NCI-H146 treated with DMSO at 0.1 percent for 48 hours (cell line): ENCODE measurements at regions not wholly inside any gene's neighbourhood (a gene's known extent, or its start where the extent isn't known, plus 50 kb on each side); places are given as distances from the start of the nearest gene placed in this dataset.

ENCODE experiments used
- DNase-seq: peaks from one replicate; lab custom pipeline; 2025; ENCODE audit not compliant: unreplicated experiment; lab: John Stamatoyannopoulos, UW

DNA sequence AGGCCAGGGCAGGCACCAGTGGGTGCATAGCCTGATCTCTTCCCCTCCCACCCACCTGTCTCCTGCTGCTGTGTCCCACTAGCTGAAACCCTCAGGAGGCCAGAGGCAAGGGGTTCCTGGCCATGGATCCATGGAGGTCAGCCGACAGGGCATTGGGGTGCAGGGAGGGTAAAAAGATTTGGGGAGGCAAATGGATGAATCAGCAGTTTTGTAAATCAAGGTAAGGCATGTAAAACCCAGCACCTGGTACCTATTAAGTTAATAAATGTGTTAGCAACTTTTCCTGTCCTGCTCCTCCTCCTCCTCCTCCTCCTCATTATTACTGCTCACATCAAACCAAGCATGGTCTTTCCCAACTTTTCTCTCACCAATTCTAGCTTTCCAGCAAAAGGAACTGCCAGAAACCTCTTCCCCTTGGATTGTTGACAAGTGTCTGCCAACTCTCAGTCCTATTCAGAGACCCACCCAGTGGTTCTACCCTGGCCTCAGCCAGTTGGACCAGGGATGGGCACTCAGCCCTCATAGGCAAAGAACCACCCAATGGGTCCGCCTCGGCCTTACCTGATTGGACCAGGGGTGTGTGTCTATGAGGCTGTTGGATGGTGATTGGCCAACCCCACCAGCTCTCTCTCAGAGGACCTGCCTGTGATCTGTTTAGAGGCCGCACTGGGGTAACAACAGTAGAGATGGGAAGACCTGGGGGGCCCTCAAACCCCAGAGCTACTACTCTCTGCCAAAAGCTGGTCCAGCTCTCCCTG lies 155.7 kb upstream of the GSC start:
- no peak for DNase-seq

DNA sequence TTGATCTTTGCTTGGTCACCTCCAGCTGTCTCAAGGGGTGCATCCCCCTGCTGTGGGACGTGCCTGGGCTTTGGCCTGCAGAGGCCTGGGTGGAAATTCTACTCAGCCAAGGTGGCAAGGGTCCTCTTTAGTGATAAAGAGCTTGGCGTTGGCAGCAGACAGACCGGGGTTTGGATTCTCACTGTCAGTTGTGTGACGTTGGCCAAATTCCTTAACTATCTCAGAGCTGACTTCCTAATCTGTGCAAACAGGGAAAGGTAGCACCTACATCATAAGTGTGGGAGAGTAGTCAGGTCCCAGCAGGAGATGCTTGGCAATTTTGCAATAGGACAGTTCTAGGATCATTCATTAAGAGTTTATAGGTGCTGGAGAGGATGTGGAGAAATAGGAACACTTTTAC lies 154.3 kb upstream of the GSC start:
- DNase-seq = no peak

GRCh38 chr14:94923786-94924185 lies 153.9 kb upstream of the GSC start:
- DNase-seq = no peak

DNA sequence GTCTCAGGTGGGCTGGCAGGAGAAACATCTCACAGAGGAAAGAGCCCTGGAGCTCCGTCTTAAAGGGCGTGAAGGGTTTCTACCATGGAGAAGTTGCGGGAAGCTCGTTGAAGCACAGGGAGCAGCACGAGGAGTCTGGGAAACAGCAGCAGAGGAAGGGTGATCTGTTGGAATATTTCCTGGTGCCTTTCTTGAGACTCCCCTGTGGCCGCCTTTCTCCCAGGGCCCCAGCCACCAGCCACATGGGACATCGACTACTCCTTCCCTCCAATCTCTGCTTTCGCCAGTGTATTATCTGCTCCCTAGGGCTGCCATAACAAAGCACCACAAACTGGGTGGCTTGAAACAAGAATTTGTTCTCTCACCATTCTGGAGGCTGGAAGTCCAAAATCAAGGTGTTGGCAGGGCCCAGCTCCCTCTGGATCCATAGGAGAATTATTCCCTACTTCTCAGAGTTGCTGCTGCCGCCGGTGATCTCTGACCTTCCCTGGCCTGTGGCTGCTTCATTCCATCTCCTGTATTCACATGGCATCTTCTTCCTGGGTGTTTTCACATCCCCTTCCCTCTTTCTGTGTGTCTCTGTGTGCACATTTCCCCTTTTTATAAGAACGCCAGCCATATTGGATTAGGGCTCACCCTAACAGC lies 152.8 kb upstream of the GSC start:
- no peak for DNase-seq

DNA sequence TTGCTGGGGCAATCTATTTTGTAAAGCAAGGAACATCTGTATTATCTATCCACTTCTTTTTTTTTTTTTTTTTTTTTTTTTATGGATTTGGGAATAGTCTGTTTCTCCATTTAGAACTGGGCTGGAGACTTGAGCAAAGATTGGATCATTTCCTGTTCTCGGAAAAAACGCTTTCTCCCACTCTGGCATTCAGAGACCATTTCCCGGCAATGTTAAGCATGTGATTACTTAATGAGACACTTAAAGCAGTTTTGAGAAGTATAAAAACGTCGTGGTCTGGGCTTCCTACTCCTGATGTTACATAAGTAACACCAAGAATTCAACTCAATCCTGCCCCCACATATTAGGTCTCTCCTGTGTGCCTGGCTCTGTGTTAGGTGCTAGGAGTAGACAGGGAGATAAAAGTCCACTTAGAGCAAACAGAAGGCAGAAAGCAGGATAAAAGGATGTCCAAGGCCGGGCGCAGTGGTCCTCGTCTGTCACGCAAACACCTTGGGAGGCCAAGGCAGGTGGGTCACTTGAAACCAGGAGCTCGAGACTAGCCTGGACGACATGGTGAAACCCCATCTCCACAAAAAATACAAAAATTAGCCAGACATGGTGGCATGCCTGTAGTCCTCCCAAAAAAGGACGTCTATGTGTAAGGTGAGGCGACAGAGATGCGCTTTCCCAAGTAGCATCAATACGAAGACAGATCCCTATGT lies 152.1 kb upstream of the GSC start:
- DNase-seq = no peak

GRCh38 chr14:94921456-94921855 lies 151.5 kb upstream of the GSC start:
- DNase-seq = no peak

DNA sequence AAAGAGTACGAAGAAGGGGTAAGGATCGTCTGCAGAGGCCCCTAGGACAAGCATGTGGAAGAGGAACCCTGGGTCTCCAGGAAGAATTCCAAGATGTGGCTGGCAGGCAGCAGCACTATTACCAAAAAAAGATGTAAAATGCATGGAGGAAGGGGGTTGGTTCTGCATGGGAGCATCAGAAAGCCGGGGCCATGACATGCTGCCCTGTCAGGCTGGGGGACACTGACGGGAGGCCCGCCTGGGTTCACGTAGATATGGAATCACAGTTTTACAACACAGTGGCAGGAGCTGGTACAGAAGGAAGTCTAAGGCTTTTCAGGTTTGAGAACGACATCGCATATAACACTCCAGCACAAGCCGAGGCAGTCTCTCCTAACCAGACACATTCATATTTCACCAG lies 150.0 kb upstream of the GSC start:
- no peak for DNase-seq

DNA sequence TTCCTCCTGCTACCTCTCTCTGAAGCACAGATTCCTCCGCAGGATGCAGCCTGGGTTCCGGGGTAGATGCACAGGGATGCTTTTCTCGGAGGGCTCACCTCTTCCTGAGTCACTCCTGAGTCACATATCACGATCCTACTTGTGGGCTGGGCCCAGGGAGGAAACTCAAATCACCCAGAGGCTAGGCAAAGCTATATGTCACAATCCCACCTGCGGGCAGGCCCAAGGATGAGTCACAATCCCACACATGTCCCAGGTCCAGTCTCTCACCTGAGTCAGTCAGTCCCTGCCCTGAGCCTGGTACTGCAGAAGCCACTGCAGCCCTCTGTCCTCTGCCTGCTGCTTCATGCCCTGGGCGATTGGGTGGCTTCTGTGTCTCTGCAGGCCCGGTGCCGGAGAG lies 149.0 kb upstream of the GSC start:
- no peak for DNase-seq

GRCh38 chr14:94917041-94917600 lies 147.2 kb upstream of the GSC start:
- no peak for DNase-seq

DNA sequence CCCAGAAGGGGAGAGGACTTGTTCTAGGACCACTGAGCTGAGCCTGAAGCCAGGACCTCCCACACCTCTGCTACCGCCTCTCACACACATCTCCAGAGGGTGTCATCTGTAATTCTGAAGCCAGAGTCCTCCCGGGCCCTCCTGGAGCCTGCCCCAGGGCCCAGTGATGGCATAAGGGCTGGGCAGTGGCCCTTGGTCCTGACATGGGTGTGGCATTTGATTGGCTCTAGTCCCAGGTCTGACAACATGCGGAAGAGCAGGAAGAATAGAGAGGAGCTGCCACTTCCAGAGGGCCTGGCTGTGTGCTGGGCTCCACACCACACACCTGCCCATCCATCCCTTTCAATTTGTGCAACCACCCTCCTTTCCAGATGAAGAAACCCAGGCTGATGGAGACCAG lies 144.3 kb upstream of the GSC start:
- DNase-seq = no peak

DNA sequence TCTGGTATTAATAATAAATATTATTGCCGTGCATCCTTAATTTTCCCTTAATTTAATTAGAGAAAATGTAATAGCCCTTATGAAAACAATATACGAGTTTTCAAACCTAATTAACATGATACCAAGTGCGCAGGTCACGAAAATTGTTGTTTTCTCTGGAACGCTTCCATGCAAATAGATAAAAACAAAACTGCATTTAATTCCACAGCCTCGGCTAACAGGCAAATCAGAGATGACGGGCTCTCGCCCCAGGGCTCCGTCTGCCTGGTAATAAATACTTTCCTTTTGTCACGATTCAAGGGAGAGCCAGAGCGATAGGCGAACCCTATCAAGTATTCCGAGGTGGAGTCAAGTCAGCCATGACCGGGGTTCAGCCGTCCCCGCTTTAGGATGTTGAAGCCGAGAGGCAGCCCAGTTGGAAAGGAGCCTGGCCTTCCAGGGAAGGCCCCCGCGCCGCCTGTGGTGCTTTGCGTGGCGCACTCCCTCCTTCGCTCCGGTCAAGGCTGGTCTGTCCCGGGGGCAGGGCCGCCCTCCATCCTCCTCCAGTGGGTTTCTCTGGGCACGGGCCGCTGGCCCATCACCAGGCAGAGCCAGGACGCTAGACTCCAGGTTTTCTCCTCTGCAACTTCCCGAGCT lies 137.8 kb upstream of the GSC start:
- DNase-seq = no peak

DNA sequence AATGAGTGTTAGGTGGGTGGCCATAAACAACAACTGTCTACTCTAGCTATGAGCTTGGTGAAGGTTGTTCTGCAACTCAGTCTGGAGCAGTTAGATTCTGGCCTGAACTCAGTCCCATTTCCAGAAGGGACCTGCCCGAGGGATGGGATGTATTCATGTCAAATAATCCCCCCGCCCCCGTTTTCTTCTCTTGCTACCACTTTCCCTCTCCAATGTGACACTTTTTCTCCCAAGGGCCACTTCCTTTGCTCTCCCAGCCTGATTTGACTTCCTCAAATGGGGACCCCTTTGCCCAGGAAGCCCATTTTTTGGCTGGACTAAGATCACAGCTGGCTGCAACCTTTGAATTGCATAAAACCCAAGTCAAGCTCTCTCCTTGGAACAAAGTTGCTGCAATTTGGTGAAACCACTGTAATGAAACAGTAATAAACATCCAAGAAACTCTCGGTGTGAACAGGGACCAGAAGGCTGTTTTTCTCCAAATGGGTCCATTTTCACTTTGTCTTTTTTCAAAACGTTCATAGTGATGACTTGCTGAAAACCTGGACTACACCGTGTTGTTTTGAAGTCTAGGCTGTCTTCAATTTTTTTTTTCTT lies 137.2 kb upstream of the GSC start:
- DNase-seq = no peak

- DNase-seq = no peak
Measured at GRCh38 chr14:94906577-94906976, 136.7 kb upstream of the GSC start.

DNA sequence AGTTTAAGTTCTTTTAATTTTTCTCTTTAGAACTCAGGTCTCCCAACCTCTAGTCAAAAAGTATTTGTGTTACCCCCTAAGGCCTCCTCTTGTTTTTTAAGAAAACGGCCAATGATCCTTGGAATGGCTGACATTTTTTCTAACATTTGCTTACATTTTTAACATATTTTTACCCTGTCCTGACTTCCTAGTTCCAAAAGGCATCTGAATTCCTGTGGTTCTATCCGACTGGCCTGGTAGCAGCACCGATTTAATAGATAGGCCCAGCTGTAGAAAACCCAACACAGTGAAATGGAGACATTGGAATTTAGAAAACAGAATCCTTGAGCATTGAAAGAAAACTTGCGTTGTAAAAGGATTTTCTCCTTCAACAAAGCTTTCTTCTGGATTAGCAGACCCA lies 134.7 kb upstream of the GSC start:
- DNase-seq = no peak

- no peak for DNase-seq
Measured at GRCh38 chr14:94903883-94904282, 134.0 kb upstream of the GSC start.

DNA sequence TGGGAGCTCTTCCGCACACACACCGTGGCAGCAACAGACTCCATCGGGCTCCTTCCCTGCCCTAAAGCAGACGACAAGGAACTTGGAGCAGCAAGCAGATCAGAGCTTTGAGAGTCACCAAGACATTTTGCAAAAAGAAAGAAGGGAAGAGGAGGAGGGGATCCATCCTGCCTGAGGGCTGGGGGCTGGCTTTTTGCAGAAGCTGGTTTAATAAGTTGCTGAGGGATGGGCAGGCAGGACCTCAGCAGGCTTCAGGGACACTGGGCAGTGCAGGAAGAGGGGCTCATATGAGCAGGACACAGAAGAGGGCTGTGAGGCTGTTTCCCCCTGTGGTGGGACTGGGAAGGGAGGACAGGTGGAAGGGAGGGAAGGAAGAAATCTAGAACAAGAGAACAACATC lies 133.4 kb upstream of the GSC start:
- DNase-seq = no peak

GRCh38 chr14:94897561-94897960 lies 127.6 kb upstream of the GSC start:
- no peak for DNase-seq

DNA sequence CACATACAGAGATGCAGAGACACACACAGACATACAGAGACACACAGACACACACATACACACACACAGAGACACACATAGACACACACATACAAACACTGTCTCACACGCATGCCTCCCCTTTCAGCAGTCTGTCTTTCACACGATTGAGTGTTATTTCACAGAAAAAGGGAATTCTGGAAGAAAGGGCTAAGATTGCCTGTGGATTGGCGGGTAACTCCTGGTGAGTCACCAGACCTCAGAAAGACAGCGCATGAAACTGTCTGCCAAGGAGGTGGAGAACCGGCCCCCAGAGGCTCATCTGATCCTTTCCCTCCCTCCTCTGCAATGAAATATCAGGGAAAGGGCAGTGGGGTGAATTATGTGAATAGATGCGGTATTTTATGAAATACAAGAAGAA lies 127.2 kb upstream of the GSC start:
- DNase-seq = no peak

GRCh38 chr14:94893411-94894160 lies 123.7 kb upstream of the GSC start:
- no peak for DNase-seq

DNA sequence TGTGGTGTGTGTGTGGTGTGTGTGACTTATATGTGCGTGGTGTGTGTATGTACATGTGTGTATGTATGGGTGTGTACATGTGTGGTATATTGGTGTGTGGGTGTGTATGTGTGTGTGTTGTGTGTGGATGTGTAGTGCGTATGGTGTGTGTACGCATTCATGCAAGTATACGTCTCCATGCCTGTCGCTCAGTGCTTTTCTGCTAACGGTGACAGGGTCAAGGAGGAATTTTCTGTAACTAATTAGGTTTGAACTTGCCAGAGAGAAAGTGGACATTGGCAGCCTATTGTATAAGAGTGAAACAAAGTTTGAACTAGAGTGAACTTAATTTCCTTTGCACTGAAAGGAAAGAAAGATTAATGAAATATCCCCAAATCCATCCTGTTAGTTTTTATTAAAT lies 120.9 kb upstream of the GSC start:
- no peak for DNase-seq
